ENCODE measurements at regions not wholly inside any gene's neighbourhood (a gene's known extent, or its start where the extent isn't known, plus 50 kb on each side); places are given as distances from the start of the nearest gene placed in this dataset.

- no peaks in the 10 kb centered on the region for H3K9me3 ChIP-seq (ENCODE audit: control insufficient read depth, low read length)
- H3K4me1 ChIP-seq (ENCODE audit: control insufficient read depth, insufficient read depth, low read length, poor library complexity, severe bottlenecking): no peaks in the 10 kb centered on the region
- H3K27me3 ChIP-seq (replicated peaks; ENCODE audit: control insufficient read depth, insufficient read depth, low read length, poor library complexity, severe bottlenecking): no peaks in the 10 kb centered on the region
- no peak overlapping the region for H3K4me3 ChIP-seq (ENCODE audit: insufficient read depth, low read depth, low read length, poor library complexity, severe bottlenecking)
- H3K36me3 ChIP-seq (ENCODE audit: control insufficient read depth, insufficient read depth, low read length): no peaks in the 10 kb centered on the region
- DNase-seq: no peak
- H3K27ac ChIP-seq (ENCODE audit: insufficient read depth, low read length, poor library complexity, severe bottlenecking): no peak overlapping the region
These were observed 586.8 kb upstream of the MGMT start for GRCh38 chr10:128880159-128880725.

GRCh38 chr10:128881086-128881485 is 586.0 kb upstream of the MGMT start:
- no peaks in the 10 kb centered on the region for H3K36me3 ChIP-seq (ENCODE audit: control insufficient read depth, insufficient read depth, low read length)
- H3K4me1 ChIP-seq (ENCODE audit: control insufficient read depth, insufficient read depth, low read length, poor library complexity, severe bottlenecking): no peaks in the 10 kb centered on the region
- H3K27me3 ChIP-seq (replicated peaks; ENCODE audit: control insufficient read depth, insufficient read depth, low read length, poor library complexity, severe bottlenecking): no peaks in the 10 kb centered on the region
- H3K4me3 ChIP-seq (ENCODE audit: insufficient read depth, low read depth, low read length, poor library complexity, severe bottlenecking): no peak overlapping the region
- no peaks in the 10 kb centered on the region for H3K9me3 ChIP-seq (ENCODE audit: control insufficient read depth, low read length)
- H3K27ac ChIP-seq (ENCODE audit: insufficient read depth, low read length, poor library complexity, severe bottlenecking): no peak overlapping the region
- no peak for DNase-seq

GRCh38 chr10:128883231-128884032 is 583.6 kb upstream of the MGMT start:
- DNase-seq: no peak
- H3K9me3 ChIP-seq (ENCODE audit: control insufficient read depth, low read length): no peaks in the 10 kb centered on the region
- H3K27ac ChIP-seq (ENCODE audit: insufficient read depth, low read length, poor library complexity, severe bottlenecking): no peak overlapping the region

GRCh38 chr10:128884033-128884425 is 583.0 kb upstream of the MGMT start:
- Histone ChIP-seq H3K27ac (ENCODE audit: insufficient read depth, low read length, poor library complexity, severe bottlenecking) (no peak overlapping the region), H3K4me1 (ENCODE audit: control insufficient read depth, insufficient read depth, low read length, poor library complexity, severe bottlenecking) (no peaks in the 10 kb centered on the region), H3K27me3 (replicated peaks; ENCODE audit: control insufficient read depth, insufficient read depth, low read length, poor library complexity, severe bottlenecking) (no peaks in the 10 kb centered on the region), H3K4me3 (ENCODE audit: insufficient read depth, low read depth, low read length, poor library complexity, severe bottlenecking) (no peak overlapping the region), H3K36me3 (ENCODE audit: control insufficient read depth, insufficient read depth, low read length) (no peaks in the 10 kb centered on the region), H3K9me3 (ENCODE audit: control insufficient read depth, low read length) (no peaks in the 10 kb centered on the region)
- no peak for DNase-seq

More at GRCh38 chr10:128883231-128884032, 583.6 kb upstream of the MGMT start:
- H3K4me1 ChIP-seq (ENCODE audit: control insufficient read depth, insufficient read depth, low read length, poor library complexity, severe bottlenecking): no peaks in the 10 kb centered on the region
- H3K27me3 ChIP-seq (replicated peaks; ENCODE audit: control insufficient read depth, insufficient read depth, low read length, poor library complexity, severe bottlenecking): no peaks in the 10 kb centered on the region
- H3K36me3 ChIP-seq (ENCODE audit: control insufficient read depth, insufficient read depth, low read length): no peaks in the 10 kb centered on the region
- H3K4me3 ChIP-seq (ENCODE audit: insufficient read depth, low read depth, low read length, poor library complexity, severe bottlenecking): no peak overlapping the region

- H3K36me3 ChIP-seq (ENCODE audit: control insufficient read depth, insufficient read depth, low read length): no peaks in the 10 kb centered on the region
- no peak overlapping the region for H3K27ac ChIP-seq (ENCODE audit: insufficient read depth, low read length, poor library complexity, severe bottlenecking)
- DNase-seq: no peak
- H3K27me3 ChIP-seq (replicated peaks; ENCODE audit: control insufficient read depth, insufficient read depth, low read length, poor library complexity, severe bottlenecking): no peaks in the 10 kb centered on the region
- H3K9me3 ChIP-seq (ENCODE audit: control insufficient read depth, low read length): no peaks in the 10 kb centered on the region
- no peak overlapping the region for H3K4me3 ChIP-seq (ENCODE audit: insufficient read depth, low read depth, low read length, poor library complexity, severe bottlenecking)
- H3K4me1 ChIP-seq (ENCODE audit: control insufficient read depth, insufficient read depth, low read length, poor library complexity, severe bottlenecking): no peaks in the 10 kb centered on the region
These were observed 582.5 kb upstream of the MGMT start for GRCh38 chr10:128884496-128885072.

- no peaks in the 10 kb centered on the region for H3K36me3 ChIP-seq (ENCODE audit: control insufficient read depth, insufficient read depth, low read length)
- no peaks in the 10 kb centered on the region for H3K4me1 ChIP-seq (ENCODE audit: control insufficient read depth, insufficient read depth, low read length, poor library complexity, severe bottlenecking)
- no peak for DNase-seq
- no peaks in the 10 kb centered on the region for H3K27me3 ChIP-seq (replicated peaks; ENCODE audit: control insufficient read depth, insufficient read depth, low read length, poor library complexity, severe bottlenecking)
- H3K27ac ChIP-seq (ENCODE audit: insufficient read depth, low read length, poor library complexity, severe bottlenecking): no peak overlapping the region
- H3K9me3 ChIP-seq (ENCODE audit: control insufficient read depth, low read length): no peaks in the 10 kb centered on the region
- H3K4me3 ChIP-seq (ENCODE audit: insufficient read depth, low read depth, low read length, poor library complexity, severe bottlenecking): no peak overlapping the region
These were observed 581.2 kb upstream of the MGMT start for GRCh38 chr10:128885573-128886555.

- DNase-seq: no peak
- H3K27me3 ChIP-seq (replicated peaks; ENCODE audit: control insufficient read depth, insufficient read depth, low read length, poor library complexity, severe bottlenecking): no peaks in the 10 kb centered on the region
- no peak overlapping the region for H3K4me3 ChIP-seq (ENCODE audit: insufficient read depth, low read depth, low read length, poor library complexity, severe bottlenecking)
- H3K27ac ChIP-seq (ENCODE audit: insufficient read depth, low read length, poor library complexity, severe bottlenecking): no peak overlapping the region
- no peaks in the 10 kb centered on the region for H3K9me3 ChIP-seq (ENCODE audit: control insufficient read depth, low read length)
- no peaks in the 10 kb centered on the region for H3K4me1 ChIP-seq (ENCODE audit: control insufficient read depth, insufficient read depth, low read length, poor library complexity, severe bottlenecking)
- H3K36me3 ChIP-seq (ENCODE audit: control insufficient read depth, insufficient read depth, low read length): no peaks in the 10 kb centered on the region
These were observed 579.2 kb upstream of the MGMT start for GRCh38 chr10:128887856-128888255.

- Histone ChIP-seq H3K4me1 (ENCODE audit: control insufficient read depth, insufficient read depth, low read length, poor library complexity, severe bottlenecking) (no peaks in the 10 kb centered on the region), H3K36me3 (ENCODE audit: control insufficient read depth, insufficient read depth, low read length) (no peaks in the 10 kb centered on the region), H3K27me3 (replicated peaks; ENCODE audit: control insufficient read depth, insufficient read depth, low read length, poor library complexity, severe bottlenecking) (no peaks in the 10 kb centered on the region), H3K4me3 (ENCODE audit: insufficient read depth, low read depth, low read length, poor library complexity, severe bottlenecking) (no peak overlapping the region), H3K9me3 (ENCODE audit: control insufficient read depth, low read length) (no peaks in the 10 kb centered on the region), H3K27ac (ENCODE audit: insufficient read depth, low read length, poor library complexity, severe bottlenecking) (no peak overlapping the region)
- no peak for DNase-seq
These were observed 575.0 kb upstream of the MGMT start for GRCh38 chr10:128892005-128892404.

GRCh38 chr10:128894641-128895040 is 572.4 kb upstream of the MGMT start:
- no peaks in the 10 kb centered on the region for H3K36me3 ChIP-seq (ENCODE audit: control insufficient read depth, insufficient read depth, low read length)
- DNase-seq: no peak
- H3K27ac ChIP-seq (ENCODE audit: insufficient read depth, low read length, poor library complexity, severe bottlenecking): no peak overlapping the region
- no peak overlapping the region for H3K4me3 ChIP-seq (ENCODE audit: insufficient read depth, low read depth, low read length, poor library complexity, severe bottlenecking)
- H3K9me3 ChIP-seq (ENCODE audit: control insufficient read depth, low read length): no peaks in the 10 kb centered on the region
- no peaks in the 10 kb centered on the region for H3K27me3 ChIP-seq (replicated peaks; ENCODE audit: control insufficient read depth, insufficient read depth, low read length, poor library complexity, severe bottlenecking)
- H3K4me1 ChIP-seq (ENCODE audit: control insufficient read depth, insufficient read depth, low read length, poor library complexity, severe bottlenecking): no peaks in the 10 kb centered on the region
